Panc1 (cell line): ENCODE measurements at regions not wholly inside any gene's neighbourhood (a gene's known extent, or its start where the extent isn't known, plus 50 kb on each side); places are given as distances from the start of the nearest gene placed in this dataset.

Source experiments
- CTCF ChIP-seq: fragments of 450-650 bp; IDR thresholded peaks from 2 replicates; pipeline ENCODE4 v1.5.1; 2017; ENCODE audit warnings: mild to moderate bottlenecking
- POLR2AphosphoS5 ChIP-seq: IDR thresholded peaks from 2 replicates; pipeline ENCODE4 v1.6.1; 2012; ENCODE audit warnings: mild to moderate bottlenecking, low read depth, low read length, moderate library complexity
- REST ChIP-seq, 2 experiments: IDR thresholded peaks; 2 replicates each; pipeline ENCODE4 v1.6.1; 2011 to 2012; ENCODE audit warnings: low read depth in 2 of 2, control low read depth in 1 of 2, low read length in 1 of 2, mild to moderate bottlenecking in 1 of 2, moderate library complexity in 1 of 2; ENCODE audit not compliant: insufficient read depth in 1 of 2
- SIN3A ChIP-seq: IDR thresholded peaks from 2 replicates; pipeline ENCODE4 v1.6.1; 2012; ENCODE audit warnings: low read depth, mild to moderate bottlenecking, low read length, moderate library complexity, borderline replicate concordance; ENCODE audit not compliant: insufficient read depth

GRCh38 chrX:149365552-149365951 lies 139.6 kb downstream of the IDS start:
- TF ChIP-seq CTCF (no peak), POLR2AphosphoS5 (no peak), REST (IDR thresholded peaks at IDR 0.05; ENCODE audit: insufficient read depth in 1 of 2, low read depth in 2 of 2, low read length in 1 of 2) (no peak), SIN3A (no peak)
